ENCODE measurements at regions not wholly inside any gene's neighbourhood (a gene's known extent, or its start where the extent isn't known, plus 50 kb on each side); places are given as distances from the start of the nearest gene placed in this dataset.
A peak's percentile ranks its signal among the peaks of the same experiment; 100 is the strongest.

DNA sequence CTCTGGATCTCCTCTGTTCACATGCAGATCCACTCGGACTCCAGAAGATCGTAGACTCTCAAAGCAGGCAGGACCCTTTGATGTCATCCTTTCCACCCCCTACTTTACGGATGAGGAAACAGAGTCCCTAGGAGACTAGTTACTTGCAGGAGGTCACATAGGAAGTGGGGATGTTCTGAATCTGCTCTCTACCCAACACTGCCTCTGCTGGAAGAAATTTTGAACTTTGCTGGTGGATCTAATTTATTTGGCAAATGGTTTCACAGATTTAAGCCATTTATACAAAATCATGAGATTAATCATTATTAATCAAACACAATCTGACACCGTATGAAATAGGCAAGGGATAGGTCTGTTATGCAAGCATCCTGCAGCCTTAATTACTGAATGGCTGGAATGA, 55.0 kb upstream of the USP47 start:
- Histone ChIP-seq H3K27me3 (ENCODE audit: insufficient read depth, low read length, poor library complexity) (no peaks in the 10 kb centered on the region), H3K4me1 (ENCODE audit: insufficient read depth, low read length) (no peaks in the 10 kb centered on the region), H4K20me1 (ENCODE audit: insufficient read depth, low read length) (no peaks in the 10 kb centered on the region), H3K36me3 (ENCODE audit: insufficient read depth, low read length) (no peaks in the 10 kb centered on the region), H3K9ac (ENCODE audit: low read depth, low read length) (no peak overlapping the region), H2AFZ (ENCODE audit: low read depth, low read length) (no peak overlapping the region), H3K27ac (ENCODE audit: low read length) (no peak overlapping the region), H3K4me2 (ENCODE audit: insufficient read depth, low read length) (no peak overlapping the region), H3K9me3 (ENCODE audit: insufficient read depth, low read length, severe bottlenecking) (no peaks in the 10 kb centered on the region), H3K4me3 (ENCODE audit: low read depth in 1 of 2, low read length in 2 of 2) (no peak overlapping the region), H3K79me2 (ENCODE audit: insufficient read depth, low read length) (no peaks in the 10 kb centered on the region)
- DNase-seq: no peak
- no peak for ATAC-seq (ENCODE audit: insufficient read depth, low read depth)
- TF ChIP-seq, protein P1, sequence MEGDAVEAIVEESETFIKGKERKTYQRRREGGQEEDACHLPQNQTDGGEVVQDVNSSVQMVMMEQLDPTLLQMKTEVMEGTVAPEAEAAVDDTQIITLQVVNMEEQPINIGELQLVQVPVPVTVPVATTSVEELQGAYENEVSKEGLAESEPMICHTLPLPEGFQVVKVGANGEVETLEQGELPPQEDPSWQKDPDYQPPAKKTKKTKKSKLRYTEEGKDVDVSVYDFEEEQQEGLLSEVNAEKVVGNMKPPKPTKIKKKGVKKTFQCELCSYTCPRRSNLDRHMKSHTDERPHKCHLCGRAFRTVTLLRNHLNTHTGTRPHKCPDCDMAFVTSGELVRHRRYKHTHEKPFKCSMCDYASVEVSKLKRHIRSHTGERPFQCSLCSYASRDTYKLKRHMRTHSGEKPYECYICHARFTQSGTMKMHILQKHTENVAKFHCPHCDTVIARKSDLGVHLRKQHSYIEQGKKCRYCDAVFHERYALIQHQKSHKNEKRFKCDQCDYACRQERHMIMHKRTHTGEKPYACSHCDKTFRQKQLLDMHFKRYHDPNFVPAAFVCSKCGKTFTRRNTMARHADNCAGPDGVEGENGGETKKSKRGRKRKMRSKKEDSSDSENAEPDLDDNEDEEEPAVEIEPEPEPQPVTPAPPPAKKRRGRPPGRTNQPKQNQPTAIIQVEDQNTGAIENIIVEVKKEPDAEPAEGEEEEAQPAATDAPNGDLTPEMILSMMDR (IDR thresholded peaks at IDR 0.05; ENCODE audit: borderline replicate concordance, extremely low read depth, low read length, poor library complexity, severe bottlenecking): peak; percentile 42
- no peak for TF ChIP-seq EZH2 (IDR thresholded peaks at IDR 0.05; ENCODE audit: borderline replicate concordance, low read depth, low read length, severe bottlenecking)

DNA sequence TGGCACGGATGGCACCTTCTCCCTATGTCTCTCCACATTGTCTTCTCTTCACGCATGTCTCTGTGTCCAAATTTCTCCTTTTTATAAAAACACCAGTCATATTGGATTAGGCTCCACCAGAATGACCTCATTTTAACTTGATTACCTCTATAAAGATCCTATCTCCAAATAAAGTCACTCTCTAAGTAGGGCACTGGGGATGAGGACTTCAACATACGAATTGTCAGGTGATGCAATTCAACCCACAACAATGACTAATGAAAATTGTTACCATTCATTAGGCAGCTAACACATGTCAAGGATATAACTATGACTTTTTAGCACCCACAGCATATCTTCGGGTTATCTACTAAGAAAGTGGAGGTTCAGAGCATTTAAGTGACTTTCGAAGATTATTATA, 55.5 kb upstream of the USP47 start:
- H3K4me1 ChIP-seq (ENCODE audit: insufficient read depth, low read length): no peaks in the 10 kb centered on the region
- no peak overlapping the region for H3K9ac ChIP-seq (ENCODE audit: low read depth, low read length)
- peaks cover 5% of the 10 kb centered on the region for H3K27me3 ChIP-seq (ENCODE audit: insufficient read depth, low read length, poor library complexity)
- no peak overlapping the region for H3K27ac ChIP-seq (ENCODE audit: low read length)
- no peaks in the 10 kb centered on the region for H3K36me3 ChIP-seq (ENCODE audit: insufficient read depth, low read length)
- DNase-seq (no peak), ATAC-seq (ENCODE audit: insufficient read depth, low read depth) (no peak)
- H3K9me3 ChIP-seq (ENCODE audit: insufficient read depth, low read length, severe bottlenecking): no peaks in the 10 kb centered on the region
- no peaks in the 10 kb centered on the region for H3K79me2 ChIP-seq (ENCODE audit: insufficient read depth, low read length)
- no peak overlapping the region for H3K4me2 ChIP-seq (ENCODE audit: insufficient read depth, low read length)
- H4K20me1 ChIP-seq (ENCODE audit: insufficient read depth, low read length): no peaks in the 10 kb centered on the region
- TF ChIP-seq, protein P1 (IDR thresholded peaks at IDR 0.05; ENCODE audit: borderline replicate concordance, extremely low read depth, low read length, poor library complexity, severe bottlenecking): no peak
- no peak overlapping the region for H2AFZ ChIP-seq (ENCODE audit: low read depth, low read length)
- H3K4me3 ChIP-seq (ENCODE audit: low read depth in 1 of 2, low read length in 2 of 2): no peak overlapping the region

DNA sequence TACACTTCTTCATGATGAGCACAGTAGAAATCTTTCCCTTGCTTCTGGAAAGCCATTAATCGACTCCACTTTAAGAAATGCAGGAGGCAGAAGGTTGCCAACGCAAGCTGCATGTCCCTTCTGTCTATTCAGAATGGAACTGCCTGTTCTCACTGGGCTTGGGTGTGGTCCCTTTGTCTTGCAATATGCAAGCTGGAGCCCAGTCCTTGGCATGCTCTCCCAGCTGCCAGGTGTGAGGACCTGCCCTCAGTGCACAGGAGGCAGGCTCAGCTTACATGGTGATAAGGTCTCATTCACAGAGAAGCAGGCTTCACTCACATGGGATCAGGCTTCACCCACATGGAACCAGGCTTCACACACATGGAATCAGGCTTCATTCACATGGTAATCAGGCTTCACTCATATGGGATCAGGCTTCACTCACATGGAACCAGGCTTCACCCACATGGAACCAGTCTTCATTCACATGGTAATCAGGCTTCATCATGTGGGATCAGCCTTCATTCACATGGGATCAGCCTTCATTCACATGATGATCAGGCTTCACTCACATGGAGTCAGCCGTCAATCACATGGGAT, 59.2 kb upstream of the USP47 start:
- H3K36me3 ChIP-seq (ENCODE audit: insufficient read depth, low read length): no peaks in the 10 kb centered on the region
- no peak overlapping the region for H3K9ac ChIP-seq (ENCODE audit: low read depth, low read length)
- no peak overlapping the region for H2AFZ ChIP-seq (ENCODE audit: low read depth, low read length)
- H3K9me3 ChIP-seq (ENCODE audit: insufficient read depth, low read length, severe bottlenecking): no peaks in the 10 kb centered on the region
- no peak overlapping the region for H3K4me2 ChIP-seq (ENCODE audit: insufficient read depth, low read length)
- no peak overlapping the region for H3K27ac ChIP-seq (ENCODE audit: low read length)
- H3K27me3 ChIP-seq (ENCODE audit: insufficient read depth, low read length, poor library complexity): peaks cover 11% of the 10 kb centered on the region
- H4K20me1 ChIP-seq (ENCODE audit: insufficient read depth, low read length): no peaks in the 10 kb centered on the region
- no peak for DNase-seq
- H3K4me3 ChIP-seq (ENCODE audit: low read depth in 1 of 2, low read length in 2 of 2): no peak overlapping the region
- no peak for ATAC-seq (ENCODE audit: insufficient read depth, low read depth)
- no peaks in the 10 kb centered on the region for H3K79me2 ChIP-seq (ENCODE audit: insufficient read depth, low read length)
- TF ChIP-seq EZH2 (IDR thresholded peaks at IDR 0.05; ENCODE audit: borderline replicate concordance, low read depth, low read length, severe bottlenecking): no peak
- TF ChIP-seq, protein P1 (IDR thresholded peaks at IDR 0.05; ENCODE audit: borderline replicate concordance, extremely low read depth, low read length, poor library complexity, severe bottlenecking): no peak
- H3K4me1 ChIP-seq (ENCODE audit: insufficient read depth, low read length): no peaks in the 10 kb centered on the region

DNA sequence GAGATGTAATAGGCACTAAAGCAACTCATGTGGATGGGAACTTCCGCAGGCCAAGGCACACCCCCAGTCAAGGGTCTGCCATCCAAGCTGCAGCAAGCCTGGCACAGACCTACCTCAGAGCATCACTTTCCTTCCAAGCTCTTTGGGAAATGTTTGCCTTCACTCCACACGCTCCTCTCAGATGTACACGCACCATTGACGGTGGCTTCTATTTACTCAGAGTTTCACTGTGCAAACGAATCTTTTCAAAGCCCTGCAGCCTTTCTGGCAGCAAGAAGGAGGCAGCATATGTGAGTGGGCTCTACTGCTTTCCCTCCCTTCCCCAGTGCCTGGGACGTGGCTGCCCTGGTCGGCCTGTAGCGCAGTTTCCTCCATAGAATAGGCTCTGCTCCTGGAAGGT, 60.9 kb upstream of the USP47 start:
- H3K4me2 ChIP-seq (ENCODE audit: insufficient read depth, low read length): no peak overlapping the region
- ATAC-seq (ENCODE audit: insufficient read depth, low read depth) (no peak), DNase-seq (no peak)
- no peaks in the 10 kb centered on the region for H3K79me2 ChIP-seq (ENCODE audit: insufficient read depth, low read length)
- no peak overlapping the region for H3K4me3 ChIP-seq (ENCODE audit: low read depth in 1 of 2, low read length in 2 of 2)
- H3K27ac ChIP-seq (ENCODE audit: low read length): no peak overlapping the region
- no peaks in the 10 kb centered on the region for H4K20me1 ChIP-seq (ENCODE audit: insufficient read depth, low read length)
- H3K9me3 ChIP-seq (ENCODE audit: insufficient read depth, low read length, severe bottlenecking): no peaks in the 10 kb centered on the region
- no peak overlapping the region for H2AFZ ChIP-seq (ENCODE audit: low read depth, low read length)
- no peaks in the 10 kb centered on the region for H3K4me1 ChIP-seq (ENCODE audit: insufficient read depth, low read length)
- H3K27me3 ChIP-seq (ENCODE audit: insufficient read depth, low read length, poor library complexity): peaks cover 23% of the 10 kb centered on the region
- H3K36me3 ChIP-seq (ENCODE audit: insufficient read depth, low read length): no peaks in the 10 kb centered on the region
- TF ChIP-seq, protein P1 (IDR thresholded peaks at IDR 0.05; ENCODE audit: borderline replicate concordance, extremely low read depth, low read length, poor library complexity, severe bottlenecking): no peak
- TF ChIP-seq EZH2 (IDR thresholded peaks at IDR 0.05; ENCODE audit: borderline replicate concordance, low read depth, low read length, severe bottlenecking): no peak
- no peak overlapping the region for H3K9ac ChIP-seq (ENCODE audit: low read depth, low read length)

All from DND-41 (cell line).